Prostate gland (tissue), 2 donors: ENCODE measurements at regions not wholly inside any gene's neighbourhood (a gene's known extent, or its start where the extent isn't known, plus 50 kb on each side); places are given as distances from the start of the nearest gene placed in this dataset.

ENCODE experiments used
- DNase-seq: peaks from one replicate; pipeline ENCODE4 v3.0.0-alpha.2; 2019; ENCODE audit warnings: low spot score
- H3K27ac ChIP-seq, 2 donors: fragments of 200-600 bp; sonication (generic); 2 replicates each; pipeline ENCODE4 v1.5.1; 2017 to 2019
- H3K27me3 ChIP-seq: fragments of 200-600 bp; sonication (generic); replicated peaks from 2 replicates; pipeline ENCODE4 v1.5.1; 2019; ENCODE audit not compliant: insufficient read depth
- H3K36me3 ChIP-seq, 2 donors: fragments of 200-600 bp; sonication (generic); 1 replicate in 1 of 2; 2 replicates in 1 of 2; pipeline versions ENCODE4 v1.5.1 to v1.8.1; 2017 to 2019
- H3K4me1 ChIP-seq: fragments of 200-600 bp; sonication (generic); replicated peaks from 2 replicates; pipeline ENCODE4 v1.5.1; 2019
- H3K4me3 ChIP-seq, 2 donors: fragments of 200-600 bp; sonication (generic); 2 replicates each; pipeline ENCODE4 v1.5.1; 2017 to 2019
- H3K9me3 ChIP-seq: fragments of 200-600 bp; sonication (generic); 2 replicates; pipeline ENCODE4 v1.5.1; 2017
- POLR2A ChIP-seq: fragments of 450-650 bp; IDR thresholded peaks from one replicate; pipeline ENCODE4 v1.6.1; 2016; ENCODE audit warnings: antibody characterized with exemption, mild to moderate bottlenecking
- POLR2AphosphoS5 ChIP-seq: sonication (generic); formaldehyde crosslinking; IDR thresholded peaks from one replicate; pipeline ENCODE4 v1.6.1; 2017; ENCODE audit warnings: antibody characterized with exemption
- WGBS: methylation state at CpG from one replicate; pipeline ENCODE4 v1.1.5; 2018; 5-methylcytosine and 5-hydroxymethylcytosine counted together
- intact Hi-C: fragments of 100-400 bp; cut with DNase I; formaldehyde crosslinking; loops from one replicate; pipeline ENCODE4 v1.14.2; 2022
- TF ChIP-seq, protein P1 (sequence below), 4 experiments: fragments of 200-600 bp in 2 of 4; fragments of 450-650 bp in 2 of 4; sonication (generic) in 2 of 4; IDR thresholded peaks; 1 replicate in 3 of 4; 2 replicates in 1 of 4; pipeline ENCODE4 v1.5.1; 2016 to 2019; ENCODE audit warnings: antibody characterized with exemption in 4 of 4, mild to moderate bottlenecking in 2 of 4, moderate library complexity in 2 of 4

DNA sequence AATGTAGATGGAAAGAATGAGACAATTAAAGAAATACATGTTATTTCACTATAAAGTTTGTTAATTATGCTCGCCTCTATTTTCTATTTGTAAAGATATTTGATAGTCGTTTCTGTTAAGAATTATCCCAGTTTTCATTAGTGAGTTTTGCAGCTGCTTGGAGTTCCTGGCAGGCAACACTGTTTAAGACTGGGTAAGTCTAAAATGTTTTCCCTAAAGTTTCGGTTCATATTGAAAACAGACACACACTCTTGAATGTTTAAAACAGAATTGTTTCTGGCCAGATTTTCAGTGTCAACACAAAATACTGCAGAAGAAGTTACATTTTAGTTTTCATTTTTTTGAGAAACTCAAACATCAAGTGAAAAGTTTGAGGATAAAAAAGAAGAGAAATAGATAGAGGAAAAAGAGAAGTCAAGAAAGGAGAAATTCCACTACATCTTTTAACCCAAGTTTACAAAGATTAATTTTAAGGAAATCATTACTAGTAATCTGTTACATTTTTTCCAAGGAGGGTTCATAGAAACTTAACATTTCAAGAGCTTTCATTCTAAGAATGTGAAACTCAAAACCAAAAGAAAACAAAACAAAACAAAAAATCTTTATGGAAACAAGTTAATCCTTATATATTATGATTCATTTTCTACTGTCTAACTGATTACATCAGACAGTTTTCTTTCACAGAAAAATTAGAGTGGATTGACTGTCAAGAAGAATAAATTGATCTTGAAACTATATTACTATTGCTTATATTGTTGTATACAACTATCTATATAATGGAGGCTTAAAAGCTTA, 305.5 kb downstream of the FAT4 start:
- H3K27ac ChIP-seq = no peak overlapping the region
- no peaks in the 10 kb centered on the region for H3K9me3 ChIP-seq
- intact Hi-C loops = no loop called here
- no peaks in the 10 kb centered on the region for H3K4me1 ChIP-seq
- no peak overlapping the region for H3K4me3 ChIP-seq
- 46% methylated on average over 3 of the region's 3 CpGs for WGBS
- no peaks in the 10 kb centered on the region for H3K36me3 ChIP-seq
- H3K27me3 ChIP-seq = no peaks in the 10 kb centered on the region
- no peak for DNase-seq
- TF ChIP-seq POLR2A = no peak
- TF ChIP-seq, protein P1, sequence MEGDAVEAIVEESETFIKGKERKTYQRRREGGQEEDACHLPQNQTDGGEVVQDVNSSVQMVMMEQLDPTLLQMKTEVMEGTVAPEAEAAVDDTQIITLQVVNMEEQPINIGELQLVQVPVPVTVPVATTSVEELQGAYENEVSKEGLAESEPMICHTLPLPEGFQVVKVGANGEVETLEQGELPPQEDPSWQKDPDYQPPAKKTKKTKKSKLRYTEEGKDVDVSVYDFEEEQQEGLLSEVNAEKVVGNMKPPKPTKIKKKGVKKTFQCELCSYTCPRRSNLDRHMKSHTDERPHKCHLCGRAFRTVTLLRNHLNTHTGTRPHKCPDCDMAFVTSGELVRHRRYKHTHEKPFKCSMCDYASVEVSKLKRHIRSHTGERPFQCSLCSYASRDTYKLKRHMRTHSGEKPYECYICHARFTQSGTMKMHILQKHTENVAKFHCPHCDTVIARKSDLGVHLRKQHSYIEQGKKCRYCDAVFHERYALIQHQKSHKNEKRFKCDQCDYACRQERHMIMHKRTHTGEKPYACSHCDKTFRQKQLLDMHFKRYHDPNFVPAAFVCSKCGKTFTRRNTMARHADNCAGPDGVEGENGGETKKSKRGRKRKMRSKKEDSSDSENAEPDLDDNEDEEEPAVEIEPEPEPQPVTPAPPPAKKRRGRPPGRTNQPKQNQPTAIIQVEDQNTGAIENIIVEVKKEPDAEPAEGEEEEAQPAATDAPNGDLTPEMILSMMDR (IDR thresholded peaks at IDR 0.05) = no peak
- no peak for TF ChIP-seq POLR2AphosphoS5

DNA sequence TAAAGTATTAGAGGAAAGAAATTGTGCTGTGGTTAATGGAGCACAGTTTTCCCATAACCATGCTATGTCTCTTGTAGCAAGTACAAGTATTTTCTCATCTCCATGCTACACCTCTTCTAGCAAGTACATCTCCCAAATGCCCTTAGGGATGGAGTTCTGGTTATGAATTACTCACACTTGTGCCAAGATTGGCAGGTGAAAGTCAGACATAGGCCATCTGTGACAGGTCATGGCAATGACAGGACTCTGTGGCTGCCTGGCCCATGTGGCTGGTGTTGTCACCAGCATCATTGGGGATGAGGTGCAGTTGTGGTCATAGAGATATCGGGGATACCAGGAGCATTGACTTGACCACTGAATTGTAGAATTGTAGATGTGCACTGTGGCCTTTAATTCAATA, 310.2 kb downstream of the FAT4 start:
- intact Hi-C loops = no loop called here
- no peaks in the 10 kb centered on the region for H3K27me3 ChIP-seq
- TF ChIP-seq POLR2AphosphoS5 = no peak
- TF ChIP-seq, protein P1 (IDR thresholded peaks at IDR 0.05) = no peak
- no peak for TF ChIP-seq POLR2A
- no peak overlapping the region for H3K4me3 ChIP-seq
- WGBS = 82% methylated on average over 1 of the region's 1 CpG
- H3K9me3 ChIP-seq = no peaks in the 10 kb centered on the region
- no peaks in the 10 kb centered on the region for H3K36me3 ChIP-seq
- H3K4me1 ChIP-seq = no peaks in the 10 kb centered on the region
- no peak for DNase-seq
- no peak overlapping the region for H3K27ac ChIP-seq

- Histone ChIP-seq H3K36me3 (no peaks in the 10 kb centered on the region), H3K4me1 (no peaks in the 10 kb centered on the region), H3K27me3 (no peaks in the 10 kb centered on the region), H3K9me3 (no peaks in the 10 kb centered on the region), H3K27ac (no peak overlapping the region), H3K4me3 (no peak overlapping the region)
- intact Hi-C loops = no loop called here
- TF ChIP-seq, protein P1 (IDR thresholded peaks at IDR 0.05) = no peak
- TF ChIP-seq POLR2AphosphoS5 (no peak), POLR2A (no peak)
- 89% methylated on average over 1 of the region's 1 CpG for WGBS
- DNase-seq = no peak
These were observed 312.2 kb downstream of the FAT4 start for GRCh38 chr4:125626946-125627345.

- H3K4me3 ChIP-seq = no peak overlapping the region
- no peaks in the 10 kb centered on the region for H3K36me3 ChIP-seq
- TF ChIP-seq, protein P1 (IDR thresholded peaks at IDR 0.05) = no peak
- TF ChIP-seq POLR2A = no peak
- TF ChIP-seq POLR2AphosphoS5 = no peak
- H3K27me3 ChIP-seq = no peaks in the 10 kb centered on the region
- H3K4me1 ChIP-seq = no peaks in the 10 kb centered on the region
- intact Hi-C loops = no loop called here
- WGBS = 67% methylated on average over 6 of the region's 6 CpGs
- no peak overlapping the region for H3K27ac ChIP-seq
- no peaks in the 10 kb centered on the region for H3K9me3 ChIP-seq
- no peak for DNase-seq
These were observed 324.4 kb downstream of the FAT4 start for GRCh38 chr4:125639182-125639621.

DNA sequence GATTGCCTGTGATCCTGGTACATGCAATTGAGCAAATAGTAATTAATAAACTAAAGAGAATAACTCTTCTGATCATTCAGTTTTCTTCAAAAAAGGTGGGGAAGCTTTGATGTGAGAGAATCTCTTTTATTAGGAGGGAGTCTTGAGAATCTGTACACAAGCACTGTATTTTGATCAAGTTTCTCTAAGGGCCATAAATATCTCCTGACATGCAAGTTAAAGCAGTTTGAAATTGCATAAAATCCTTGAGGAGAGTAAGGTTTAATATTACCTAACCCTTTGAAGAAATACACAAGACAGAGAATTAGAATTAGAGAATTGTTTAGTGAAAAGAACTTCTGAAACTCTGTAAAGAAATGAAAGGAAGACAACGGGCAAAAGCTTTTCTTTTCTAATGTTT, 326.9 kb downstream of the FAT4 start:
- Histone ChIP-seq H3K27ac (no peak overlapping the region), H3K36me3 (no peaks in the 10 kb centered on the region), H3K4me3 (no peak overlapping the region), H3K4me1 (no peaks in the 10 kb centered on the region), H3K9me3 (no peaks in the 10 kb centered on the region), H3K27me3 (no peaks in the 10 kb centered on the region)
- intact Hi-C loops = no loop called here
- TF ChIP-seq POLR2A (no peak), POLR2AphosphoS5 (no peak)
- TF ChIP-seq, protein P1 (IDR thresholded peaks at IDR 0.05) = no peak
- DNase-seq = no peak
- WGBS = 38% methylated on average over 1 of the region's 1 CpG
